GM12873 (cell line): ENCODE measurements at regions not wholly inside any gene's neighbourhood (a gene's known extent, or its start where the extent isn't known, plus 50 kb on each side); places are given as distances from the start of the nearest gene placed in this dataset.

ENCODE experiments used
- TF ChIP-seq, protein P1 (sequence below): IDR thresholded peaks from 2 replicates; pipeline ENCODE4 v1.5.1; 2012; ENCODE audit warnings: low read depth, mild to moderate bottlenecking, moderate library complexity, low read length, control low read depth; ENCODE audit not compliant: insufficient read depth; ENCODE audit errors: missing control alignments

DNA sequence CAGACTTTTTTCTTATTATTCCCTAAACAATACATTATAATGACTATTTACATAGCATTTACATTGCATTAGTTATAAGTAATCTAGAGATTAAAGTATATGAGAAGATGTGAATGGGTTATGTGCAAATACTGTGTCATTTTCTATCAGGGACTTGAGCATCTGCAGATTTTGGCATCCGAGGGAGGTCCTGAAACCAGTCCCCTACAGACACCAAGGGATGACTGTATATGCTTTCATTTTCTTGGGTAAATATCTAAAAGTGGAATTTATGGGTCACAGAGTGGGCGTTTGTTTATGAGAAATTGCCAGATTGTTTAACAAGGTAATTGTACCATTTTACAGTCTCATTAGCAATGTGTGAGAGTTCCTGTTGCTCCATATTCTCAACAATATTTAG is 454.5 kb upstream of the API5 start:
- TF ChIP-seq, protein P1, sequence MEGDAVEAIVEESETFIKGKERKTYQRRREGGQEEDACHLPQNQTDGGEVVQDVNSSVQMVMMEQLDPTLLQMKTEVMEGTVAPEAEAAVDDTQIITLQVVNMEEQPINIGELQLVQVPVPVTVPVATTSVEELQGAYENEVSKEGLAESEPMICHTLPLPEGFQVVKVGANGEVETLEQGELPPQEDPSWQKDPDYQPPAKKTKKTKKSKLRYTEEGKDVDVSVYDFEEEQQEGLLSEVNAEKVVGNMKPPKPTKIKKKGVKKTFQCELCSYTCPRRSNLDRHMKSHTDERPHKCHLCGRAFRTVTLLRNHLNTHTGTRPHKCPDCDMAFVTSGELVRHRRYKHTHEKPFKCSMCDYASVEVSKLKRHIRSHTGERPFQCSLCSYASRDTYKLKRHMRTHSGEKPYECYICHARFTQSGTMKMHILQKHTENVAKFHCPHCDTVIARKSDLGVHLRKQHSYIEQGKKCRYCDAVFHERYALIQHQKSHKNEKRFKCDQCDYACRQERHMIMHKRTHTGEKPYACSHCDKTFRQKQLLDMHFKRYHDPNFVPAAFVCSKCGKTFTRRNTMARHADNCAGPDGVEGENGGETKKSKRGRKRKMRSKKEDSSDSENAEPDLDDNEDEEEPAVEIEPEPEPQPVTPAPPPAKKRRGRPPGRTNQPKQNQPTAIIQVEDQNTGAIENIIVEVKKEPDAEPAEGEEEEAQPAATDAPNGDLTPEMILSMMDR, result no peak

DNA sequence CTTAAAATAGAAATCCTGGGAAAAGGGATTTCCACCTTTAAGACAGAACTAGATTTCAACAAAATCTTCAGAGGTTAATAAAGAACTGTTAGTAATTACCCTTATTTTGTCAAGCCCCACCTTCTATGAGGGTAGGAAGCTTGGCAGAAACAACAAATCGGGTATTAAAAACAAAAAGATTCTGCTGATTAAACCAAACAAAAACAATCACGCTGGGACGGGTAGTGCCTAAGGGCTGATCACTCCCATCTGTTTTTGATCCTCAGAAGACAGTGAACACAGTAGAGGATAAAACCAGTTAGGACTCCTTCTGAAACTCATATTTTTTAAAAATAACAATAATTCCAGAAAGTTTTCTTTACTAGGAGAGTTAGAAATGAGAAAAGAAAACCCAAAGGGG is 441.3 kb upstream of the API5 start:
- TF ChIP-seq, protein P1, result no peak

DNA sequence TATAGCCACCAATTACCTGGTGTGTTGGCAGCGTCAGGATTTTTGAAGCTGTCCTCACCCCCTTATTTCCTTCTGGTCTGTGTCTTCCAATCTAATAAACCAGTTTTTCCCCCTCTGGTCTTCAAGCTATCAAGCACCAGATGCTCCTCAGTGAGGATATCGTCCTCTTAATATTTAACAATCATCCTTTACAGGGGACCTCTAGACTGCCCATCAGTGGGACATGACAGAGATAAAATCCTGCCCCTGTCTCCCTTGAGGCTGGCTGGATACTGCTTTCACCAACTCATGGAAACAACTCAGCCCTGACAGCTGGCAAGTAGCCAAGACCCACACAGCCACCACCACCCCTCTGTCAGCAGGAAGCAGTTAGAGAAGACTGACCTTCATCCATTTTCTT is 421.0 kb upstream of the API5 start:
- TF ChIP-seq, protein P1, result no peak

DNA sequence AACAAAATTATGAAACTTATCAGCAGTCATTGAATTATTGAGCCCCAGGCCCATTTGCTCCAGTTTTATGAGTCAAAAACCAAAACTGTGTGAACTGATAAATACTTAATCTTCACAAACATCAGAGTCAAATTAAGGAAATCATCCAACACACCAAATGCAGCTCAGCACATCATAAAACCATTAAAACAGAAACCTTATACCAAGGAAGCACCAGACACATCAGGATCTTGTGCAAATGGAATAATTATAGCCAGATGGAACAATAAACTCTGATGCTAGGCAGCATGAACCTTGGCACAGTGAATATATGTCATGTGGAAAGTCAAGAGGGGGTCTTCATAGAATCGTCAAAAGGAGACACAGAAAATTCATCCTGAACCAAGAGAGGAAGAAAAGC is 410.7 kb upstream of the API5 start:
- TF ChIP-seq, protein P1, result no peak

DNA sequence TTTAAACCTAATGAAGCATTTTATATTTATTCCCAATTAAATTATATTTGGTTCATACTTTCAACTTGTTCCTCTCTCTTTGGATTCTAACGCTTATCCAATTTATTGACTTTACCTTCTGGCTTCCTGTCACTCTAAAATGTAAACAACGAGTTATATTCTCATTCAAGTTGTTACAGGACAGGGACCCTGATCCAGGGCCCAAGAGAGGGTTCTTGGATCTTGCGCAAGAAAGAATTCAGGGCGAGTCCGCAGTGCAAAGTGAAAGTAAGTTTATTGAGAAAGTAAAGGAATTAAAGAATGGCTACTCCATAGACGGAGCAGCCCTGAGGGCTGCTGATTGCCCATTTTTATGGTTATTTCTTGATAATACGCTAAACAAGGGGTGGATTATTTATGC is 405.6 kb upstream of the API5 start:
- TF ChIP-seq, protein P1, result no peak

DNA sequence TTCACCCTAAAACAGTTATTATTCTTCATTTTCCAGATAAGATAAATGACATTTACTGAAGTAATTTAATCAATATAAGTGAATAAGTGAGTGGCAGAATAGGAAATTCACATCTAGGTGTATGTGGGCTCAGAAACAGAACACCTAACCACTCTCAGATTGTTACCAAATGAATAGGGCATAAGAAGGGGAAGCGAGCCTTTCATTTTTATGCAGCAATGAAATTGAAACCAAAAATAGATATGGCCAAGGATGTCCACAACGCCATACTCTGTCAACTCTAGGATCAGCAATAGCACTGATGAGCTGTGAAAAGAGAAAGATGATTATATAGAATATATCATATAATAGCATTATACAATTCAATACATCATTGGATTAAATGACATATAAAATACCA is 398.1 kb upstream of the API5 start:
- TF ChIP-seq, protein P1, result no peak

DNA sequence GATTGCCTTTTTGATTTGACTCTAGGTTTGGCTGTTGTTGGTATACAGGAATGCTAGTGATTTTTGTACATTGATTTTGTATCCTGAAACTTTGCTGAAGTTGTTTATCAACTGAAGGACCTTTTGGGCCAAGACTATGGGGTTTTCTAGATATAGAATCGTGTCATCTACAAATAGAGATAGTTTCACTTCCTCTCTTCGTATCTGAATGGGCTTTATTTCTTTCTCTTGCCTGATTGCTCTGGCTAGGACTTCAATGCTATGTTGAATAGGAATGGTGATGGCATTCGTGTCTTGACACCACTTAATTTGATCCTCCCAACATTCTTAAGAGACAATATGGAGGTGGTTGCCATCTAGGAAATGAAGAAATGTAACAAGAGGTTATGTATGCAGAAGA is 388.1 kb upstream of the API5 start:
- TF ChIP-seq, protein P1, result no peak
